ENCODE measurements at regions not wholly inside any gene's neighbourhood (a gene's known extent, or its start where the extent isn't known, plus 50 kb on each side); places are given as distances from the start of the nearest gene placed in this dataset.

DNA sequence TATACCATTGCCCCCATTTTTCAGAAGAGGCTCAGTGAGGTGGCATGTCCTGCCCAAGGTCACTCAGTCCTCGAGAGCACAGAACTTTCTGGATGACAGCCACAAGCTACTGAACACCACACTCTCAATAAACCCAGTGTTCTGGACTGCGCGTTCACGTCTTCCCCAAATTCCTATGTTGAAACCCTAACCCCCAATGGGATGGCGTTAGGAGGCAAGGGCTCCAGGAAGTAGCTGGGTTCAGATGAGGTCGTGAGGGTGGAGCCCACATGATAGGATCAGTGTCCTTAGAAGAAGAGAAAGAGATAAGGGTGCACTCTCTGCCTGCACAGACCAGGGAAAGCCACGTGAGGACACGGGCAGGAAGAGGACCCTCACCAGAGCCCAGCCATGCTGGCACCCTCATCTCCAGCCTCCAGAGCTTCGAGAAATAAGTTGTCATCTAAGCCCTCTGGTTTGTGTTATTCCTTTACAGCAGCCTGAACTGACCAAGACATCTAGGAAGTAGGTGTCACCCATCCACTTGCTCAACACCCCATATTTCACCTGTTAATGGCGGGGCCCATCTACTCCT, 324.0 kb downstream of the UACA start:
- TF ChIP-seq, protein P1, sequence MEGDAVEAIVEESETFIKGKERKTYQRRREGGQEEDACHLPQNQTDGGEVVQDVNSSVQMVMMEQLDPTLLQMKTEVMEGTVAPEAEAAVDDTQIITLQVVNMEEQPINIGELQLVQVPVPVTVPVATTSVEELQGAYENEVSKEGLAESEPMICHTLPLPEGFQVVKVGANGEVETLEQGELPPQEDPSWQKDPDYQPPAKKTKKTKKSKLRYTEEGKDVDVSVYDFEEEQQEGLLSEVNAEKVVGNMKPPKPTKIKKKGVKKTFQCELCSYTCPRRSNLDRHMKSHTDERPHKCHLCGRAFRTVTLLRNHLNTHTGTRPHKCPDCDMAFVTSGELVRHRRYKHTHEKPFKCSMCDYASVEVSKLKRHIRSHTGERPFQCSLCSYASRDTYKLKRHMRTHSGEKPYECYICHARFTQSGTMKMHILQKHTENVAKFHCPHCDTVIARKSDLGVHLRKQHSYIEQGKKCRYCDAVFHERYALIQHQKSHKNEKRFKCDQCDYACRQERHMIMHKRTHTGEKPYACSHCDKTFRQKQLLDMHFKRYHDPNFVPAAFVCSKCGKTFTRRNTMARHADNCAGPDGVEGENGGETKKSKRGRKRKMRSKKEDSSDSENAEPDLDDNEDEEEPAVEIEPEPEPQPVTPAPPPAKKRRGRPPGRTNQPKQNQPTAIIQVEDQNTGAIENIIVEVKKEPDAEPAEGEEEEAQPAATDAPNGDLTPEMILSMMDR (IDR thresholded peaks at IDR 0.05) = no peak
- TF ChIP-seq POLR2A (IDR thresholded peaks at IDR 0.05) = no peak
